ENCODE measurements at regions not wholly inside any gene's neighbourhood (a gene's known extent, or its start where the extent isn't known, plus 50 kb on each side); places are given as distances from the start of the nearest gene placed in this dataset.

GRCh38 chr6:90416322-90416721, 119.7 kb upstream of the BACH2 start:
- Histone ChIP-seq H3K9me3 (ENCODE audit: control insufficient read depth in 4 of 4, insufficient read depth in 3 of 4, low read length in 3 of 4) (peaks cover 0 to 1% (median 0%) of the 10 kb centered on the region in 4 donors), H3K9ac (ENCODE audit: insufficient read depth in 1 of 2, low read length in 2 of 2) (no peak overlapping the region), H3K4me1 (ENCODE audit: control insufficient read depth in 5 of 5, insufficient read depth in 5 of 5, low read length in 5 of 5) (peaks cover 0 to 10% (median 4%) of the 10 kb centered on the region in 5 donors), H3K4me3 (no peak overlapping the region), H3K27ac (ENCODE audit: low read depth in 1 of 2, low read length in 1 of 2) (no peak overlapping the region), H3K36me3 (ENCODE audit: control insufficient read depth in 4 of 4, insufficient read depth in 4 of 4, low read length in 4 of 4) (no peaks in the 10 kb centered on the region), H3K27me3 (ENCODE audit: control insufficient read depth in 3 of 3, insufficient read depth in 3 of 3, low read length in 2 of 3) (no peaks in the 10 kb centered on the region)
- DNase-seq (no peak), ATAC-seq (ENCODE audit: insufficient read depth, low FRiP score) (no peak)
- TF ChIP-seq CTCF (IDR thresholded peaks at IDR 0.05; ENCODE audit: control extremely low read depth, extremely low read depth): no peak

- Histone ChIP-seq H3K4me1 (ENCODE audit: control insufficient read depth in 5 of 5, insufficient read depth in 5 of 5, low read length in 5 of 5) (peaks cover 0 to 10% (median 4%) of the 10 kb centered on the region in 5 donors), H3K36me3 (ENCODE audit: control insufficient read depth in 4 of 4, insufficient read depth in 4 of 4, low read length in 4 of 4) (no peaks in the 10 kb centered on the region), H3K9ac (ENCODE audit: insufficient read depth in 1 of 2, low read length in 2 of 2) (no peak overlapping the region), H3K4me3 (no peak overlapping the region), H3K9me3 (ENCODE audit: control insufficient read depth in 4 of 4, insufficient read depth in 3 of 4, low read length in 3 of 4) (peaks cover 0 to 1% (median 0%) of the 10 kb centered on the region in 4 donors), H3K27ac (ENCODE audit: low read depth in 1 of 2, low read length in 1 of 2) (no peak overlapping the region), H3K27me3 (ENCODE audit: control insufficient read depth in 3 of 3, insufficient read depth in 3 of 3, low read length in 2 of 3) (no peaks in the 10 kb centered on the region)
- 89% methylated on average over 2 of the region's 2 CpGs for WGBS, 2 donors
- TF ChIP-seq CTCF (IDR thresholded peaks at IDR 0.05; ENCODE audit: control extremely low read depth, extremely low read depth): no peak
- no peak for ATAC-seq (ENCODE audit: insufficient read depth, low FRiP score)
- no peak for DNase-seq
Measured at GRCh38 chr6:90415178-90415577, 118.5 kb upstream of the BACH2 start.

DNA sequence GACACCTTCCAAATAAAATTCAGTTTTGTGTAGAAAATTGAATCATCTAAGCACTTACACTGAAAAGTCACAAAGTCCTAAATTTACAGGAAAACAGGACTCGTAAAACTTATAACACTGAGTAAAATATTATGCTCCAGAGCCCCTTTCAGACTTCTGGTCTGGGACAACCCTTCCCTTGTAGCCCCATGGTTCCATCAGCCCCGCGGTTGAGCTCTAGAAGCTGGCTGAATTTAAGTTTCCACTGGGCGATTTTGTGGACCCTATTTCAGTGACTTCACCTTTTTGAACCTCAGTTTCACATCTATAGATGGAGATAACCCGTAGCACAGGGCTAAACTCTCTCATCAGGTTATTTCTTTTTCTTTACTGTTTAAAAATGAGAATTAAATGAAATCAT, 117.7 kb upstream of the BACH2 start:
- WGBS, 2 donors: 66 to 77% methylated on average over 5 of the region's 5 CpGs
- Histone ChIP-seq H3K27me3 (ENCODE audit: control insufficient read depth in 3 of 3, insufficient read depth in 3 of 3, low read length in 2 of 3) (no peaks in the 10 kb centered on the region), H3K4me1 (ENCODE audit: control insufficient read depth in 5 of 5, insufficient read depth in 5 of 5, low read length in 5 of 5) (peaks cover 0 to 10% (median 4%) of the 10 kb centered on the region in 5 donors), H3K9ac (ENCODE audit: insufficient read depth in 1 of 2, low read length in 2 of 2) (no peak overlapping the region), H3K9me3 (ENCODE audit: control insufficient read depth in 4 of 4, insufficient read depth in 3 of 4, low read length in 3 of 4) (peaks cover 0 to 1% (median 0%) of the 10 kb centered on the region in 4 donors), H3K4me3 (no peak overlapping the region), H3K36me3 (ENCODE audit: control insufficient read depth in 4 of 4, insufficient read depth in 4 of 4, low read length in 4 of 4) (no peaks in the 10 kb centered on the region), H3K27ac (ENCODE audit: low read depth in 1 of 2, low read length in 1 of 2) (no peak overlapping the region)
- DNase-seq: no peak
- no peak for ATAC-seq (ENCODE audit: insufficient read depth, low FRiP score)
- no peak for TF ChIP-seq CTCF (IDR thresholded peaks at IDR 0.05; ENCODE audit: control extremely low read depth, extremely low read depth)

- H3K4me3 ChIP-seq: no peak overlapping the region
- H3K36me3 ChIP-seq (ENCODE audit: control insufficient read depth in 4 of 4, insufficient read depth in 4 of 4, low read length in 4 of 4): no peaks in the 10 kb centered on the region
- peak; percentile 78 to 91 (median 83) for DNase-seq
- no peak for TF ChIP-seq CTCF (IDR thresholded peaks at IDR 0.05; ENCODE audit: control extremely low read depth, extremely low read depth)
- peaks cover 0 to 10% (median 4%) of the 10 kb centered on the region in 5 donors for H3K4me1 ChIP-seq (ENCODE audit: control insufficient read depth in 5 of 5, insufficient read depth in 5 of 5, low read length in 5 of 5)
- no peak overlapping the region for H3K9ac ChIP-seq (ENCODE audit: insufficient read depth in 1 of 2, low read length in 2 of 2)
- peaks cover 0 to 1% (median 0%) of the 10 kb centered on the region in 4 donors for H3K9me3 ChIP-seq (ENCODE audit: control insufficient read depth in 4 of 4, insufficient read depth in 3 of 4, low read length in 3 of 4)
- no peak overlapping the region for H3K27ac ChIP-seq (ENCODE audit: low read depth in 1 of 2, low read length in 1 of 2)
- 1% methylated on average over 8 of the region's 8 CpGs for WGBS, 2 donors
- no peaks in the 10 kb centered on the region for H3K27me3 ChIP-seq (ENCODE audit: control insufficient read depth in 3 of 3, insufficient read depth in 3 of 3, low read length in 2 of 3)
- peak; percentile 21 for ATAC-seq (ENCODE audit: insufficient read depth, low FRiP score)
Measured at GRCh38 chr6:90413867-90414266, 117.2 kb upstream of the BACH2 start.
